ENCODE measurements at regions not wholly inside any gene's neighbourhood (a gene's known extent, or its start where the extent isn't known, plus 50 kb on each side); places are given as distances from the start of the nearest gene placed in this dataset.
A peak's percentile ranks its signal among the peaks of the same experiment; 100 is the strongest.

DNA sequence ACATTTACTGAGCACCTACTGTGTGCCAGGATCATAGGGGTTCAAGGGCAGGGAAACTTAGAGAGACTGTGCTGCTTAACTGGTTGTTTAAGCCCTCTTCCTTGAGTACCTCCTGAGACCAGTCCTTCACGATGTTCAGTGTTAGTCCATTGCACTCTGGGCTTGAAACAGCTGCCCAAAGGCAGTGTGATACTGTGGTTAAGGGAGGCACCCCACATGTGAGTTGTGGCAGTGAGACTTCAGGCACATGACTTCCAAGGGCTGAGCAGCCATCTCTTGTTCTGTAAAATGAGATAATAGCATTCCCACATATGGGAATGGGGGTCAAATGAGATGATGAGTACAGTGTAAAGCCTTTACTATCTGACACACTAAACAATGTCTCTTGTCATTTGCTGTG is 75.1 kb downstream of the LINGO1 start:
- DNase-seq (ENCODE audit: low read depth): no peak

- no peak for DNase-seq (ENCODE audit: low read depth)
Observed at GRCh38 chr15:77557144-77557543, 75.6 kb downstream of the LINGO1 start.

DNA sequence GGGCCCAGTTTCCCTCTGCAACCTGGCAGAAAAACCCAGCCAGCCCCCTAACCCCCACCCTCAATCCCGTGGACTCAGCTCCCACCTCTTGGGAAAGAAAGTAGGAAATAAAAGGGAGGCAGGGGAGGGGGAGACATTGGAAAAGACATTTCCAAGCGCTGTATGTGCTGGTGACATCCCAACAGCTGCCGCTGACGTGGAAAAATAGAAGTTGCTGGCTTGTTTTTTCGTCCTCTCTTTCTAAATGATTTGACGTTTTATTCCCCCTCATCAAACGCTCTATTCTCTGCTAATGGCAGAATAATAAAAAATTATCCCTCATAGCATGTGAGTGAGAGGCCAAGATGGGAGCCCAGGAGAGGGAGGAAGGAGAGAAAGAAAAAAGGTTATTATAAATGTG is 76.1 kb downstream of the LINGO1 start:
- DNase-seq (ENCODE audit: low read depth): no peak

DNA sequence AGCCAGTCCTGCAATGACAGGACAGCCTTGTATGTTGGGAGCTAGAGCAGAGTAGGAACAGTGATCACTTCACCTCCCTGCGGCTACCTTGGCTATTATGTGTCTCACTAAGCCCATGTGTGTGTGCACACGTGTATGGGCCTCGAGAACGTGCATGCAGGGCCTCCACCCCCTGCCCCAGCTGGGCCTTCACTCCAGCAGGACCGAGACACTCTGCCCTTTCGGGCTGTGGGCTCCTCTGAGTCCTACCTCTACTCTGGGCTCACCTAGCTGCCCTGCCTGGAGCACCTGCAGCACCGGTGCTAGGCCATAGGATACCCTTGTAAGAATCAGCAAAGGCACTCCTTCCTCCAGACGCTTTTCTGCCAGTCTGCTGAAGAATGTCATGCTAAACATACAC is 77.5 kb downstream of the LINGO1 start:
- DNase-seq (ENCODE audit: low read depth): no peak

- no peak for DNase-seq (ENCODE audit: low read depth)
Observed at GRCh38 chr15:77554306-77555080, 78.2 kb downstream of the LINGO1 start.

DNA sequence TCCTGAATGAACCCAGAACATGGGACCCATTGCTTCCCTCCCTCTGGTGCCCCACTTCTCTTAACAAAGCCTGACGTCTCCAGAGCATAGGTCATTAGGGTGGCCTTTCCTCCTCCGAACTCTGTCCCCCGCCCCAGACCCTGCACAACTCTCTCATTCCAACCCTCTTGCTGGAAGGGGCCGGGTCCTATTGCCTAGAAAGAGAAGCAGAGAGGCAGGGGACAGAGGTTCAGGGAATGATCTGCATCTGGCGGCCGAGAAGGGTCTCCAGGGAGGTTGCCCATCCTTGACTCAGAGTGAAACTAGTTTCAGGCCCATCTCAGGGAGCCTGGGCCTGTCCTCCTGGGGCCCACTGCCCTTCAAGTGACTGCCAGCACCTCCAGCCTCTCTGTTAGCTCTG is 79.0 kb downstream of the LINGO1 start:
- DNase-seq (ENCODE audit: low read depth): no peak

GRCh38 chr15:77553257-77553656 is 79.5 kb downstream of the LINGO1 start:
- no peak for DNase-seq (ENCODE audit: low read depth)

DNA sequence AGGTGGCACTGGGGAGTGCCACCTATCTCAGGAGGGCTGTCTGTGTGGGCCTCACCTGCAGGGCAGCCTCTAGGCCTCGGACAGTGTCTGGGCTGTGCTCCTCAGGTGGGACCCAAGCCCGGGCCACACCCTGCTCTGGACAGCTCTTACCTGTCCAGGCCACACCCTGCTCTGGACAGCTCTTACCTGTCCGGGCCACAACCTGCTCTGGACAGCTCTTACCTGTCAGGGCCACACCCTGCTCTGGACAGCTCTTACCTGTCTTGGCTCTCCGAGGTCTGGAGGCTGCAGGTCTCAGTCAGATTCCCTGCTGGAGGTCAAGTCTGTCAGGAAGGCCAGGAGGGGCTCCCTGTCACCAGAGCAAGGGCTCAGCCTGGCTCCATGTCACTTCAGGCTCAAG is 80.6 kb downstream of the LINGO1 start:
- no peak for DNase-seq (ENCODE audit: low read depth)

GRCh38 chr15:77550301-77551251 is 82.1 kb downstream of the LINGO1 start:
- DNase-seq (ENCODE audit: low read depth): no peak

DNA sequence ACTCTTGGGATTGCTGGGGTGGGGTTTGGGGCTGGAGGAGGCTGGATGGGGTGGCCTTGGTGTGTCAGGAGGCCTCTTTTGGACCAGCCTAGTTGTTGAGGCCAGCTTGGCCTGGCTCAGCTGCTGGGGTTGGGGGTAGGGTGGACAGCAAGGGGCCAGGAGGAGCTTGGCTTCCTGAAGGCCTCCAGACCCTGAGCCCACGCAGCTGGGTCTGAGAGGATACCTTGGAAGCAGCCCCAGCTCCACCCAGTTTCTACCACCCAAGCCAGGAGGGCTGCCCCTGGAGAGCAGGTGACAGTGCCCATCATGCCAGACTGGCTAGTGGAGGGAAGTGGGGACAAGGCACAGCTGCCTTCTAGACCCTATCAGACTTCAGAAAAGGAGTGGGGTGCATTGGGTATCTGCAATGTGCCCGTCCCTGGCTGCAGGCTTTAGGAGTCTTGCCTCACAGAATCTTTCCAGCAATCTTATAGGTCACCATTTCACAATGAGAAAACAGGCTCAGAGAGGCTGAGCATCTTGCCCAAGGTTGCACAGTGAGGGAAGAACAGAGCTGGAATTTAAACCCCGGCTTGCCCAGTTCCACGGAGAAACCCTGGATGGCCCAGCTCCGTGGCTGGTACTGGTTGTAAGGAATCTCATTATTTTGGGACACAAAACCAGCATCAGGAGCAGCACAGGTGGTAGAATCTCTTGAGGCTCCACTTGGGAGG is 83.0 kb downstream of the LINGO1 start:
- DNase-seq (ENCODE audit: low read depth): no peak

DNA sequence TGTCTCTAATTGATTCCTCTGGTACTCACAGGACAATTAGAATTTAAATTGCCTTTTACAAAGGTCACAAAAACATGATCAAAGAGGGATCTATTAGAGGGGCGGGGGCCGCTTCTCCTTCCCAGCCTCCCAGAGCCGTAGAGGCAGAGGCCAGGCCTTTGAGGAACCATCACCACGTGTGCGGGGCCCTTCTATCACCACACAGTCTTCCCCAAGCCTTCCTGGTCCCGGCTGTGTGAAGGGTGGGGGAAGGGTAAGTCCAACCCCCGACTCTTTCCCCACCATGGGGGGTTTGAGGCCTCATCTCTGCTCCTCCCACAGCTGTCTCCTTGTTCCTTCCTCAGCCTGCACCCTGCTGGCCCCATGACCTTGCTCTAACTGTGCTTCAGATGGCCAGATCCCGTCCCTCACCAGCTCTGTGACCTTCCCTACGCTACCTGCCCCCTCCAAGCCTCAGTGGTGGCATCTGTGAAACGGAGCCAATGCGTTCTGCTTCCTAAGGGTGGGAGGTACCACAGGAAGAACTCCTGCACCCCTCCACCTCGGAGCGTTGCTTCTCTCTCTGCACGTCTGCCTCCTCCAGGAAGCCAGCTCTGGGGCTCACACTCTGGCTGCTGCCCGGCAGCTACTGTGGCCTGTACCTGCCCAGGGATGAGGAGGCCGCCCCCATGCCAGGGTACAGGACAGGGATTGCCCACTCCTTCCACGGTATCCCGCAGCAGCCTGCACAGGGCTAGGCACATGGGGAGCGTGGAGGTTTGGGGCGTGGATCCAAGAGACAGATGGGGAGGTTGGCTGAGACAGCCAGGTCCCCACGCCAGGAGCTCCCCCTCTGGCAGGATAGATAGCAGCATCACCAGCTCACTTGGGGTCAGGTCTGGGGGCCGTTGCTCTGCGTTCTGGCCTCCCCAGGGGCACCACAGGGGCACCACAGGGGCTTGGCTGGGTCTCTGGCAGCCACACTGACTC is 83.8 kb downstream of the LINGO1 start:
- DNase-seq (ENCODE audit: low read depth): no peak

GRCh38 chr15:77547801-77548588 is 84.7 kb downstream of the LINGO1 start:
- no peak for DNase-seq (ENCODE audit: low read depth)

- no peak for DNase-seq (ENCODE audit: low read depth)
Observed at GRCh38 chr15:77546870-77547269, 85.8 kb downstream of the LINGO1 start.

DNA sequence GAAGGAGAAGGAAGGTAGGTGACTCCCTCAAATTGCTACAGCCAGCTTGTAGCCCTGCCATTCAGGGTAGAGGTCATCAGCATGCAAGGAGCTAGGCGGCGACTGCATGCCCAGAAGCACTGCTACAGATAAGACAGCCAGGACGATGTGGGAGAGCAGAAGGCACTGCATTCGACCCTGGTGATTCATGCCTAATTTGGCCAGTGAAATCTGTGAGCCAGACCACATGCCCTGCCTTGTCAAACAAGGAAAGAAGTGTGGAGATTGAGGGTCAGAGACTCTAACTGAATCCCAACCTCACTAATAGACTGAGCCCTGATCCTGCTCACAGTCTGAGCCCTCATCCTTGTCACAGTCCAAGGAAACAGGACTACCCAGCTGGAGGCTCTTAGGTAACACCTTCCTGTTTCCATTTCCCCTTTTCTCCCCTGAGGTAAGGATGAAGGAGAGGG is 86.6 kb downstream of the LINGO1 start:
- DNase-seq (ENCODE audit: low read depth): no peak

GRCh38 chr15:77545058-77545457 is 87.7 kb downstream of the LINGO1 start:
- DNase-seq (ENCODE audit: low read depth): no peak

DNA sequence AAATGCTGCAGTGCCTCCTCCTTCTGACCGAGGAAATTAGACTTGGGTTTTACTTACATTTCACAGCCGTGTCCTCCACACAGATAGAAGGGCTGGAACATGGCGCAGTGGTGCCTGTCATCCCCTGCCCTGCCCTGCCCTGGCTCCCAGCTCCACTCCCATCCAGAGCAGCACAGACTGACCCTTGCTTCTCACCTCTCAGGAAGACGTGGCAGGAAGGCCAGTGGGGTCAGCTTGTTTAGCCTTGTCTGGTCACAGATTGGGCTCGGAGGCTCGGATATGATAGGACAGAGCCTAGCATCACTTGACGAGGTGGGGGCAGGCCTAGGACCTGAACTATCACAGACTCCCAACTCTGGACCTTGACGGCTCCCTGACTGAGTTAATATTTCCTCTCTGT is 88.5 kb downstream of the LINGO1 start:
- DNase-seq (ENCODE audit: low read depth): no peak

- peak; percentile 62 for DNase-seq (ENCODE audit: low read depth)
Observed at GRCh38 chr15:77543159-77543882, 89.4 kb downstream of the LINGO1 start.

DNA sequence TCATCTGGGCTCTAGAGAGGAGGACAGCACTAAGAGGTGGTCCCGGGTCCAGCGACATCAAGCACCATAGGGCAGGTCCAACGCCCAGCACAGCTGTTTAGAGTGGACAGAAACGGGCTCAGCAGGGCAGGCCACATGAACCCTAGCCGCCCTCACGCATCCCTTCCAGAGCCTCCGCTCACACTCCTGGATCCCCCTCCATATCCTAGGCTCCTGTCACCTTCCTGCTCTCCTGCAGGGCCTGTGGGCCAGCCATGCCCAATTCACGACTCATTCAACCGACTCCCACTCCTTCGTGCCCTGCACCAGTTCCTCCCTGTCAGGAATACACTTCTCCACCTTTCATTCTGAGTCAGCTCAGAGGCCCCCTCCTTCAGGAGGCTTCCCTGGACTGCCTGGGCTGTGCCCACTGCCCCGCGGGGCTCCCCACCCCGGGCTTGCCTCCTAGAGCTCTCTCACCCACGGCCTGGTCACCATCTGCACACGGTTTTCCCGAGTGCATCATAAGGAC is 90.2 kb downstream of the LINGO1 start:
- no peak for DNase-seq (ENCODE audit: low read depth)

- DNase-seq (ENCODE audit: low read depth): no peak
Observed at GRCh38 chr15:77541421-77542181, 91.1 kb downstream of the LINGO1 start.

Measured in stimulated activated CD8-positive, alpha-beta memory T cell treated with anti-CD3 and anti-CD28 coated beads, Interleukin-12 subunit alpha, Interleukin-12 subunit beta, amount 100 ng/mL, for 4 hours (primary cell).